ENCODE measurements at regions not wholly inside any gene's neighbourhood (a gene's known extent, or its start where the extent isn't known, plus 50 kb on each side); places are given as distances from the start of the nearest gene placed in this dataset.

GRCh38 chr11:27280140-27280539, 82.9 kb downstream of the CCDC34 start:
- DNase-seq (no peak), FAIRE-seq (no peak), ATAC-seq (no peak)
- peaks cover 0 to 6% (median 0%) of the 10 kb centered on the region in 3 donors for H3K4me1 ChIP-seq
- TF ChIP-seq CTCF (IDR thresholded peaks at IDR 0.05): no peak
- intact Hi-C loops (cut with DNase I): loop anchor here in 1 of 3 donors (10.0 kb wide), 1 partner anchor 65 kb away; no protein-coding TSS in a partner anchor
- no peak overlapping the region for H3K27ac ChIP-seq
- H3K36me3 ChIP-seq: no peaks in the 10 kb centered on the region
- WGBS, 2 donors: 82 to 85% methylated on average over 3 of the region's 3 CpGs
- no peaks in the 10 kb centered on the region for H3K27me3 ChIP-seq
- H3K9me3 ChIP-seq: no peaks in the 10 kb centered on the region
- no peak overlapping the region for H3K4me3 ChIP-seq

GRCh38 chr11:27279460-27279859, 83.6 kb downstream of the CCDC34 start:
- no peak overlapping the region for H3K4me3 ChIP-seq
- FAIRE-seq (no peak), ATAC-seq (no peak), DNase-seq (no peak)
- H3K27me3 ChIP-seq: no peaks in the 10 kb centered on the region
- H3K36me3 ChIP-seq: no peaks in the 10 kb centered on the region
- intact Hi-C loops (cut with DNase I): no loop called here
- TF ChIP-seq CTCF (IDR thresholded peaks at IDR 0.05): no peak
- no peaks in the 10 kb centered on the region for H3K9me3 ChIP-seq
- no peak overlapping the region for H3K27ac ChIP-seq
- peaks cover 0 to 6% (median 0%) of the 10 kb centered on the region in 3 donors for H3K4me1 ChIP-seq
- 59 to 87% methylated on average over 4 of the region's 4 CpGs for WGBS, 2 donors

GRCh38 chr11:27277843-27278242, 85.2 kb downstream of the CCDC34 start:
- 79 to 80% methylated on average over 1 of the region's 1 CpG for WGBS, 2 donors
- no peaks in the 10 kb centered on the region for H3K36me3 ChIP-seq
- FAIRE-seq (no peak), ATAC-seq (no peak), DNase-seq (no peak)
- no peaks in the 10 kb centered on the region for H3K27me3 ChIP-seq
- no peak overlapping the region for H3K27ac ChIP-seq
- no peaks in the 10 kb centered on the region for H3K9me3 ChIP-seq
- TF ChIP-seq CTCF (IDR thresholded peaks at IDR 0.05): no peak
- H3K4me1 ChIP-seq: peaks cover 0 to 6% (median 0%) of the 10 kb centered on the region in 3 donors
- intact Hi-C loops (cut with DNase I): no loop called here
- H3K4me3 ChIP-seq: no peak overlapping the region

GRCh38 chr11:27276141-27276540, 86.9 kb downstream of the CCDC34 start:
- Histone ChIP-seq H3K27ac (no peak overlapping the region), H3K27me3 (no peaks in the 10 kb centered on the region), H3K36me3 (no peaks in the 10 kb centered on the region), H3K4me1 (no peaks in the 10 kb centered on the region), H3K4me3 (no peak overlapping the region), H3K9me3 (no peaks in the 10 kb centered on the region)
- no peak for TF ChIP-seq CTCF (IDR thresholded peaks at IDR 0.05)
- FAIRE-seq (no peak), DNase-seq (no peak), ATAC-seq (no peak)
- intact Hi-C loops (cut with DNase I): no loop called here
- 68 to 71% methylated on average over 1 of the region's 1 CpG for WGBS, 2 donors

GRCh38 chr11:27274854-27275395, 88.1 kb downstream of the CCDC34 start:
- H3K27ac ChIP-seq: no peak overlapping the region
- FAIRE-seq (no peak), DNase-seq (no peak), ATAC-seq (no peak)
- H3K4me1 ChIP-seq: no peaks in the 10 kb centered on the region
- no peak for TF ChIP-seq CTCF (IDR thresholded peaks at IDR 0.05)
- intact Hi-C loops (cut with DNase I): no loop called here
- H3K36me3 ChIP-seq: no peaks in the 10 kb centered on the region
- H3K9me3 ChIP-seq: no peaks in the 10 kb centered on the region
- no peaks in the 10 kb centered on the region for H3K27me3 ChIP-seq
- no peak overlapping the region for H3K4me3 ChIP-seq

Measured in pancreas (tissue), 10 donors.